ENCODE measurements at regions not wholly inside any gene's neighbourhood (a gene's known extent, or its start where the extent isn't known, plus 50 kb on each side); places are given as distances from the start of the nearest gene placed in this dataset.

DNA sequence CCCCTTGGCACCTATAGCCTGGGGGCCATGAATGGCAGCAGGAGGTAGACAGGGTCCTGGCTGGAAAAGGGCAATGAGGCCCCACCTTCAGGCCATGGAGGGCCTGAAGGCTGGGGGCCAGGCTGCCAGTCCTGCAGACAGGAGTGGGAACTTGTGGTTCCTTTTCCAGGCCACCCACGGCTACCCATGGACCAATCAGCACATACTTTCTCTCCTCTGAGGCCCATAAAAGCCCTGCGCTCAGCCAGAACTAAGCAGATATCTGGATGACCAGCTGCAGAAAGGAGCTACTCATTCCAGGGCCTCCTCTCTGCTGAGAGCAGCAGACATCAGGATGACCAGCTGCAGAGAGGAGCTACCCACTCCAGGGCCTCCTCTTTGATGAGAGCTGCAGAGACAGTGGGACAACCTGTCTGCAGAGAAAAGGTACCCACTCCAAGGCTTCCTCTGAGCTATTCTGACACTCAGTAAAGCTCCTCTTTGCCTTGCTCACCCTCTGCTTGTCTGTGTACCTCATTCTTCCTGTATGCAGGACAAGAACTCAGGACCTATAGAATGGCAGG lies 67.2 kb downstream of the NAA11 start:
- no peak overlapping the region for H3K18ac ChIP-seq (ENCODE audit: insufficient read length, low read depth, low read length)
- H3K56ac ChIP-seq (ENCODE audit: insufficient read length, low read depth, low read length), result no peak overlapping the region
- H3K23ac ChIP-seq (ENCODE audit: insufficient read length, low read depth, low read length), result no peak overlapping the region
- H3K27ac ChIP-seq (ENCODE audit: insufficient read length, low read depth, low read length), result no peak overlapping the region
- no peaks in the 10 kb centered on the region for H4K20me1 ChIP-seq (ENCODE audit: control insufficient read depth, insufficient read depth, insufficient read length)
- no peak overlapping the region for H3K4me3 Mint-ChIP-seq
- H3K9me3 Mint-ChIP-seq, result peaks cover 4 to 11% of the 10 kb centered on the region in 2 experiments; a peak in 4 of 5 replicates
- H3K79me2 ChIP-seq (ENCODE audit: insufficient read depth, low read length), result no peaks in the 10 kb centered on the region
- H3K14ac ChIP-seq (ENCODE audit: insufficient read depth, low read length), result no peak overlapping the region
- H2BK5ac ChIP-seq (ENCODE audit: insufficient read length, low read length), result no peak overlapping the region
- TF ChIP-seq, protein P1, sequence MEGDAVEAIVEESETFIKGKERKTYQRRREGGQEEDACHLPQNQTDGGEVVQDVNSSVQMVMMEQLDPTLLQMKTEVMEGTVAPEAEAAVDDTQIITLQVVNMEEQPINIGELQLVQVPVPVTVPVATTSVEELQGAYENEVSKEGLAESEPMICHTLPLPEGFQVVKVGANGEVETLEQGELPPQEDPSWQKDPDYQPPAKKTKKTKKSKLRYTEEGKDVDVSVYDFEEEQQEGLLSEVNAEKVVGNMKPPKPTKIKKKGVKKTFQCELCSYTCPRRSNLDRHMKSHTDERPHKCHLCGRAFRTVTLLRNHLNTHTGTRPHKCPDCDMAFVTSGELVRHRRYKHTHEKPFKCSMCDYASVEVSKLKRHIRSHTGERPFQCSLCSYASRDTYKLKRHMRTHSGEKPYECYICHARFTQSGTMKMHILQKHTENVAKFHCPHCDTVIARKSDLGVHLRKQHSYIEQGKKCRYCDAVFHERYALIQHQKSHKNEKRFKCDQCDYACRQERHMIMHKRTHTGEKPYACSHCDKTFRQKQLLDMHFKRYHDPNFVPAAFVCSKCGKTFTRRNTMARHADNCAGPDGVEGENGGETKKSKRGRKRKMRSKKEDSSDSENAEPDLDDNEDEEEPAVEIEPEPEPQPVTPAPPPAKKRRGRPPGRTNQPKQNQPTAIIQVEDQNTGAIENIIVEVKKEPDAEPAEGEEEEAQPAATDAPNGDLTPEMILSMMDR (conservative IDR thresholded peaks at IDR 0.05), result no peak
- no peak overlapping the region for H3K27ac Mint-ChIP-seq
- H2BK15ac ChIP-seq (ENCODE audit: low read depth, low read length), result no peak overlapping the region
- H2BK20ac ChIP-seq (ENCODE audit: low read depth, low read length, poor library complexity, severe bottlenecking), result no peak overlapping the region
- H2AK5ac ChIP-seq (ENCODE audit: insufficient read length, low read length), result no peak overlapping the region
- no CpG with 5 or more reads among the region's 2 CpGs for WGBS (ENCODE audit: extremely low coverage, insufficient read length, low lambda C conversion rate)
- no peak overlapping the region for H2BK12ac ChIP-seq (ENCODE audit: insufficient read length, low read depth, low read length)
- H3K9ac ChIP-seq (ENCODE audit: extremely low read depth, insufficient read length, low read length), result no peak overlapping the region
- no peaks in the 10 kb centered on the region for H3K9me3 ChIP-seq (ENCODE audit: control insufficient read depth, low read depth, low read length)
- no peak overlapping the region for H3T11ph ChIP-seq (ENCODE audit: low read length)
- peaks cover 2 to 3% of the 10 kb centered on the region in 2 experiments; a peak in 3 of 4 replicates for H3K4me1 Mint-ChIP-seq
- no peak overlapping the region for H4K8ac ChIP-seq (replicated peaks; ENCODE audit: insufficient read length, low read depth, low read length)
- H3K23me2 ChIP-seq (ENCODE audit: insufficient read length, low read depth, low read length, poor library complexity, severe bottlenecking), result no peaks in the 10 kb centered on the region
- no peak for DNase-seq
- no peak overlapping the region for H4K91ac ChIP-seq (ENCODE audit: insufficient read length, low read depth, low read length)
- no peak overlapping the region for H4K5ac ChIP-seq (ENCODE audit: insufficient read length, low read depth, low read length)
- no peak overlapping the region for H3K4me2 ChIP-seq (ENCODE audit: insufficient read depth, insufficient read length, low read length)
- H2BK120ac ChIP-seq (ENCODE audit: low read depth, low read length, poor library complexity, severe bottlenecking), result no peak overlapping the region
- H3K4ac ChIP-seq (ENCODE audit: low read depth, low read length), result no peak overlapping the region
- H3K79me1 ChIP-seq (ENCODE audit: insufficient read depth, low read depth, low read length, poor library complexity, severe bottlenecking), result no peaks in the 10 kb centered on the region
- no peaks in the 10 kb centered on the region; the same call in 1 of the 2 replicates for H3K27me3 Mint-ChIP-seq (ENCODE audit: low read depth)
- no peak overlapping the region for H2AFZ ChIP-seq (ENCODE audit: low read length)
- peaks cover 0 to 5% (median 2%) of the 10 kb centered on the region in 3 experiments; a peak in 1 of 7 replicates for H3K36me3 Mint-ChIP-seq (ENCODE audit: insufficient read depth in 1 of 3, low read depth in 3 of 3)
- no peaks in the 10 kb centered on the region for H3K27me3 ChIP-seq (ENCODE audit: insufficient read depth, low read length)
- H3K4me1 ChIP-seq (ENCODE audit: insufficient read depth, low read length), result no peaks in the 10 kb centered on the region

Data from H9 (cell line).